DOHH2 (cell line): ENCODE measurements at regions not wholly inside any gene's neighbourhood (a gene's known extent, or its start where the extent isn't known, plus 50 kb on each side); places are given as distances from the start of the nearest gene placed in this dataset.

Experiments
- H3F3A ChIP-seq: fragments of 200-600 bp; sonication (generic), shearing (Covaris generic); 2 replicates; pipeline ENCODE4 v1.6.0; 2016; ENCODE audit warnings: antibody characterized with exemption, mild to moderate bottlenecking; ENCODE audit not compliant: control insufficient read depth, insufficient read depth
- H3K27ac ChIP-seq: fragments of 200-600 bp; sonication (generic); 2 replicates; pipeline ENCODE4 v1.5.1; 2014; ENCODE audit warnings: low read depth, mild to moderate bottlenecking, low read length, moderate library complexity
- H3K27me3 ChIP-seq: fragments of 200-600 bp; sonication (generic); 2 replicates; pipeline ENCODE4 v1.6.1; 2014; ENCODE audit warnings: mild to moderate bottlenecking, low read length, mixed read lengths; ENCODE audit not compliant: control insufficient read depth
- H3K36me3 ChIP-seq: fragments of 200-600 bp; sonication (generic); 2 replicates; pipeline ENCODE4 v1.6.1; 2014; ENCODE audit warnings: mild to moderate bottlenecking, low read length, moderate library complexity, mixed read lengths; ENCODE audit not compliant: control insufficient read depth
- H3K4me1 ChIP-seq: fragments of 200-600 bp; sonication (generic); 2 replicates; pipeline ENCODE4 v1.6.1; 2014; ENCODE audit warnings: mild to moderate bottlenecking, low read length, mixed read lengths; ENCODE audit not compliant: control insufficient read depth
- H3K4me2 ChIP-seq: fragments of 200-600 bp; sonication (generic); 2 replicates; pipeline ENCODE4 v1.6.0; 2014; ENCODE audit warnings: mild to moderate bottlenecking, low read length, moderate library complexity
- H3K4me3 ChIP-seq: fragments of 200-600 bp; sonication (generic); 2 replicates; pipeline ENCODE4 v1.5.1; 2014; ENCODE audit warnings: mild to moderate bottlenecking, low read length, mixed read lengths
- H3K79me2 ChIP-seq: fragments of 200-600 bp; sonication (generic); 2 replicates; pipeline ENCODE4 v1.6.1; 2014; ENCODE audit warnings: mild to moderate bottlenecking, low read length, mixed read lengths; ENCODE audit not compliant: control insufficient read depth
- H3K9me2 ChIP-seq: fragments of 200-600 bp; sonication (generic); replicated peaks from 2 replicates; pipeline ENCODE4 v1.6.1; 2014; ENCODE audit warnings: mild to moderate bottlenecking, low read length, mixed read lengths; ENCODE audit not compliant: control insufficient read depth
- H3K9me3 ChIP-seq: fragments of 200-600 bp; sonication (generic); 2 replicates; pipeline ENCODE4 v1.6.1; 2014; ENCODE audit warnings: antibody characterized with exemption, low read length, mixed read lengths; ENCODE audit not compliant: control insufficient read depth, insufficient read depth
- H4K20me1 ChIP-seq: fragments of 200-600 bp; sonication (generic); 2 replicates; pipeline ENCODE4 v1.6.0; 2014; ENCODE audit warnings: low read depth, mild to moderate bottlenecking, antibody characterized with exemption, low read length, moderate library complexity; ENCODE audit not compliant: control insufficient read depth, insufficient read depth
- CTCF ChIP-seq: fragments of 200-600 bp; sonication (generic); IDR thresholded peaks from one replicate; pipeline ENCODE4 v1.5.1; 2014; ENCODE audit warnings: antibody characterized with exemption, mild to moderate bottlenecking, low read depth, low read length; ENCODE audit not compliant: poor library complexity, severe bottlenecking
- EZH2phosphoT487 ChIP-seq: fragments of 200-600 bp; sonication (generic); IDR thresholded peaks from 2 replicates; pipeline ENCODE4 v1.6.1; 2017; ENCODE audit warnings: borderline replicate concordance, mild to moderate bottlenecking, antibody characterized with exemption, low read length, moderate library complexity, mixed read lengths

GRCh38 chr2:180336550-180336949, 329.5 kb upstream of the CWC22 start:
- H4K20me1 ChIP-seq = no peaks in the 10 kb centered on the region
- H3K36me3 ChIP-seq = no peaks in the 10 kb centered on the region
- H3F3A ChIP-seq = 0 out of 2 replicates have a peak, but pooled peaks cover 2% of the 10 kb centered on the region
- no peak overlapping the region for H3K4me2 ChIP-seq
- H3K9me2 ChIP-seq = no peaks in the 10 kb centered on the region
- peaks cover 18% of the 10 kb centered on the region; the same call in 1 of the 2 replicates for H3K9me3 ChIP-seq
- no peak for TF ChIP-seq CTCF
- TF ChIP-seq EZH2phosphoT487 = no peak
- no peak overlapping the region for H3K27ac ChIP-seq
- no peaks in the 10 kb centered on the region for H3K27me3 ChIP-seq
- no peak overlapping the region for H3K4me3 ChIP-seq
- H3K79me2 ChIP-seq = no peaks in the 10 kb centered on the region
- H3K4me1 ChIP-seq = peaks cover 13% of the 10 kb centered on the region

- Histone ChIP-seq H3K4me3 (no peak overlapping the region), H3K9me3 (peaks cover 18% of the 10 kb centered on the region; the same call in 1 of the 2 replicates), H4K20me1 (no peaks in the 10 kb centered on the region), H3K27ac (peak overlapping the region; percentile 37; the same call in 1 of the 2 replicates), H3F3A (0 out of 2 replicates have a peak, but pooled peaks cover 2% of the 10 kb centered on the region), H3K4me1 (peaks cover 13% of the 10 kb centered on the region), H3K79me2 (no peaks in the 10 kb centered on the region), H3K4me2 (peak overlapping the region; percentile 28; the same call in 1 of the 2 replicates), H3K27me3 (no peaks in the 10 kb centered on the region), H3K36me3 (no peaks in the 10 kb centered on the region), H3K9me2 (no peaks in the 10 kb centered on the region)
- TF ChIP-seq CTCF = no peak
- no peak for TF ChIP-seq EZH2phosphoT487
Observed at GRCh38 chr2:180334514-180334913, 327.4 kb upstream of the CWC22 start.

GRCh38 chr2:180328795-180329422, 321.8 kb upstream of the CWC22 start:
- no peaks in the 10 kb centered on the region for H4K20me1 ChIP-seq
- H3K27ac ChIP-seq = no peak overlapping the region
- no peak overlapping the region for H3K4me3 ChIP-seq
- no peak for TF ChIP-seq CTCF
- no peak for TF ChIP-seq EZH2phosphoT487
- H3K4me1 ChIP-seq = no peaks in the 10 kb centered on the region; the same call in 1 of the 2 replicates
- H3F3A ChIP-seq = no peaks in the 10 kb centered on the region
- no peaks in the 10 kb centered on the region for H3K9me3 ChIP-seq
- no peak overlapping the region for H3K4me2 ChIP-seq
- no peaks in the 10 kb centered on the region for H3K79me2 ChIP-seq
- no peaks in the 10 kb centered on the region for H3K36me3 ChIP-seq
- H3K9me2 ChIP-seq = no peaks in the 10 kb centered on the region
- no peaks in the 10 kb centered on the region for H3K27me3 ChIP-seq
